ENCODE measurements at regions not wholly inside any gene's neighbourhood (a gene's known extent, or its start where the extent isn't known, plus 50 kb on each side); places are given as distances from the start of the nearest gene placed in this dataset.

DNA sequence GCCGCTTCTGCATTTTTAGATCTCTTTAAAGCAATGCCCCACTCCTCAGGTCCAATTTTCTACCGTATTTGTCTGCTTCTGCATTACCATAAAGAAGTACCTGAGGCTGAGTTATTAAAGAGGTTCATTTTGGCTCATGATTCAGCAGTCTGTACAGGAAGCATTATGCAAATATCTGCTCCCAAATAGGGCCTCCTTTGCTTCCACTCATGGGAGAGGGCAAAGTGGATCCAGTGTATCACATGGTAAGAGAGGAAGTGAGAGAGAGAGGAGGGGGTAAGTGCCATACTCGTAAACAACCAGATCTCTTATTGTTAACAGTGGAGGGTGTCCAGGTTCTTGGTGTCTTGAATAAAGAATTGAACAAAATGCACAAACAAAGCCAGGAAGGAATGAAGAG, 316.1 kb upstream of the SEL1L start (continued):
- no peak for TF ChIP-seq OVOL2 (CRISPR knock-in tag; IDR thresholded peaks at IDR 0.05; ENCODE audit: borderline replicate concordance)
- no peak for TF ChIP-seq ATF1 (CRISPR knock-in tag; IDR thresholded peaks at IDR 0.05)
- TF ChIP-seq, protein P1, sequence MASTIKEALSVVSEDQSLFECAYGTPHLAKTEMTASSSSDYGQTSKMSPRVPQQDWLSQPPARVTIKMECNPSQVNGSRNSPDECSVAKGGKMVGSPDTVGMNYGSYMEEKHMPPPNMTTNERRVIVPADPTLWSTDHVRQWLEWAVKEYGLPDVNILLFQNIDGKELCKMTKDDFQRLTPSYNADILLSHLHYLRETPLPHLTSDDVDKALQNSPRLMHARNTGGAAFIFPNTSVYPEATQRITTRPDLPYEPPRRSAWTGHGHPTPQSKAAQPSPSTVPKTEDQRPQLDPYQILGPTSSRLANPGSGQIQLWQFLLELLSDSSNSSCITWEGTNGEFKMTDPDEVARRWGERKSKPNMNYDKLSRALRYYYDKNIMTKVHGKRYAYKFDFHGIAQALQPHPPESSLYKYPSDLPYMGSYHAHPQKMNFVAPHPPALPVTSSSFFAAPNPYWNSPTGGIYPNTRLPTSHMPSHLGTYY (CRISPR knock-in tag; IDR thresholded peaks at IDR 0.05), result no peak

DNA sequence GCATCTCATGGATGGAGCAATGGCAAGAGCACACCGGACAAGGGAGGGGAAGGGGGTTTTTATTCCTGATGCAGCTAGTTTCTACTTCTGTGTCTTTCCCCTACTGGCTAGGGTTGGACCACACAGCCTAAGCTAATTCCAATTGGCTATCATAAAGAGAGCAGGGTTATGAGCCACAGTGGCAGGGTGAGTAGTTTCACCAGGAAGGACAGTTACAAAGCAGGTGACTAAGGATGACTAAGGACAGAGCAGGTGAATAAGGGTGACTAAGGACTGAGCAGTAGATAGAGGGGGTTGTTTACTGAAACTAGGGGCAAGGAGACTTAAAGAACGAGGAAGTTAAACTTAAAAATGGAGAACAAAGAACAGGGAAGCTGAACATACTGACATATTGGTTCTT, 321.4 kb upstream of the SEL1L start:
- ChIA-PET POLR2A (no interaction called here), CTCF (no interaction called here)
- Mint-ChIP-seq H3K9me3 (peaks cover 70% of the 10 kb centered on the region), H3K27me3 (ENCODE audit: low read depth) (peaks cover 14% of the 10 kb centered on the region), H3K4me3 (no peak overlapping the region), H3K36me3 (peaks cover 51% of the 10 kb centered on the region), H3K27ac (no peak overlapping the region), H3K4me1 (no peaks in the 10 kb centered on the region)
- ATAC-seq (no peak), DNase-seq (ENCODE audit: low spot score) (no peak)
- TF ChIP-seq FOXK1 (CRISPR knock-in tag; IDR thresholded peaks at IDR 0.05), result no peak
- no peak for TF ChIP-seq CTCF (IDR thresholded peaks at IDR 0.05)
- TF ChIP-seq NFYB (CRISPR knock-in tag; conservative IDR thresholded peaks at IDR 0.05; ENCODE audit: low read depth), result no peak
- no peak for TF ChIP-seq TEAD1 (CRISPR knock-in tag; IDR thresholded peaks at IDR 0.05)
- TF ChIP-seq ZBTB21 (CRISPR knock-in tag; IDR thresholded peaks at IDR 0.05; ENCODE audit: borderline replicate concordance), result no peak
- no peak for TF ChIP-seq ZNF416 (CRISPR knock-in tag; IDR thresholded peaks at IDR 0.05)
- TF ChIP-seq NR3C1 (CRISPR knock-in tag; conservative IDR thresholded peaks at IDR 0.05; ENCODE audit: low read depth), result no peak
- TF ChIP-seq E2F1 (CRISPR knock-in tag; IDR thresholded peaks at IDR 0.05), result no peak
- TF ChIP-seq IRF2 (CRISPR knock-in tag; IDR thresholded peaks at IDR 0.05; ENCODE audit: borderline replicate concordance, low read depth), result no peak
- no peak for TF ChIP-seq NR1H2 (CRISPR knock-in tag; IDR thresholded peaks at IDR 0.05)

DNA sequence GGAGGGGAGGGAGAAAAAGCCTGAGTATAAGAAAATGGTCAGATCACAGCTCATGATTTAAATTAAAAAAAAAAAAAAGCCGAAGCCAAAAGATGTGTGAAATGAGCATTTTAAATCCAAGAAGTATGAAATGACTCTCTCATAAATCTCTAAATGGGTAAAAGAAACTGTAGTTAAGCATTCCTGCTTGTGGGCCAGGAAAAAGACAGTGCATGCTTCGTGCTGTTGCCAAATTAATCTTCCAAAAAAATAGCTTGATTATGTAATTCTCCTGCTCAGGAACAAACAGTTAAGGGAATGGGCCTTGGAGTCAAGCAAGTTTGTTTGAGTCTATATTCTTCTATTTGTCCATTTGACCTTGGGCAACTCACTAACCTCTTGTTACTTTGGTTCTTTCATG, 325.4 kb upstream of the SEL1L start:
- no peak overlapping the region for H3K27ac Mint-ChIP-seq
- peaks cover 17% of the 10 kb centered on the region for H3K27me3 Mint-ChIP-seq (ENCODE audit: low read depth)
- DNase-seq (ENCODE audit: low spot score) (no peak), ATAC-seq (no peak)
- H3K4me1 Mint-ChIP-seq, result no peaks in the 10 kb centered on the region
- no peak for TF ChIP-seq ZNF512 (CRISPR knock-in tag; IDR thresholded peaks at IDR 0.05; ENCODE audit: borderline replicate concordance)
- TF ChIP-seq, protein P2, sequence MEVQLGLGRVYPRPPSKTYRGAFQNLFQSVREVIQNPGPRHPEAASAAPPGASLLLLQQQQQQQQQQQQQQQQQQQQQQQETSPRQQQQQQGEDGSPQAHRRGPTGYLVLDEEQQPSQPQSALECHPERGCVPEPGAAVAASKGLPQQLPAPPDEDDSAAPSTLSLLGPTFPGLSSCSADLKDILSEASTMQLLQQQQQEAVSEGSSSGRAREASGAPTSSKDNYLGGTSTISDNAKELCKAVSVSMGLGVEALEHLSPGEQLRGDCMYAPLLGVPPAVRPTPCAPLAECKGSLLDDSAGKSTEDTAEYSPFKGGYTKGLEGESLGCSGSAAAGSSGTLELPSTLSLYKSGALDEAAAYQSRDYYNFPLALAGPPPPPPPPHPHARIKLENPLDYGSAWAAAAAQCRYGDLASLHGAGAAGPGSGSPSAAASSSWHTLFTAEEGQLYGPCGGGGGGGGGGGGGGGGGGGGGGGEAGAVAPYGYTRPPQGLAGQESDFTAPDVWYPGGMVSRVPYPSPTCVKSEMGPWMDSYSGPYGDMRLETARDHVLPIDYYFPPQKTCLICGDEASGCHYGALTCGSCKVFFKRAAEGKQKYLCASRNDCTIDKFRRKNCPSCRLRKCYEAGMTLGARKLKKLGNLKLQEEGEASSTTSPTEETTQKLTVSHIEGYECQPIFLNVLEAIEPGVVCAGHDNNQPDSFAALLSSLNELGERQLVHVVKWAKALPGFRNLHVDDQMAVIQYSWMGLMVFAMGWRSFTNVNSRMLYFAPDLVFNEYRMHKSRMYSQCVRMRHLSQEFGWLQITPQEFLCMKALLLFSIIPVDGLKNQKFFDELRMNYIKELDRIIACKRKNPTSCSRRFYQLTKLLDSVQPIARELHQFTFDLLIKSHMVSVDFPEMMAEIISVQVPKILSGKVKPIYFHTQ (CRISPR knock-in tag; IDR thresholded peaks at IDR 0.05), result no peak
- no peak overlapping the region for H3K4me3 Mint-ChIP-seq
- ChIA-PET CTCF (interaction anchor here (0.6 kb wide), 1 partner anchor 892 kb away, joined by 3 read pairs; no protein-coding TSS in a partner anchor), POLR2A (no interaction called here)
- H3K9me3 Mint-ChIP-seq, result peaks cover 52% of the 10 kb centered on the region
- peaks cover 46% of the 10 kb centered on the region for H3K36me3 Mint-ChIP-seq

Measured in WTC11 (cell line).